ENCODE measurements at regions not wholly inside any gene's neighbourhood (a gene's known extent, or its start where the extent isn't known, plus 50 kb on each side); places are given as distances from the start of the nearest gene placed in this dataset.

DNA sequence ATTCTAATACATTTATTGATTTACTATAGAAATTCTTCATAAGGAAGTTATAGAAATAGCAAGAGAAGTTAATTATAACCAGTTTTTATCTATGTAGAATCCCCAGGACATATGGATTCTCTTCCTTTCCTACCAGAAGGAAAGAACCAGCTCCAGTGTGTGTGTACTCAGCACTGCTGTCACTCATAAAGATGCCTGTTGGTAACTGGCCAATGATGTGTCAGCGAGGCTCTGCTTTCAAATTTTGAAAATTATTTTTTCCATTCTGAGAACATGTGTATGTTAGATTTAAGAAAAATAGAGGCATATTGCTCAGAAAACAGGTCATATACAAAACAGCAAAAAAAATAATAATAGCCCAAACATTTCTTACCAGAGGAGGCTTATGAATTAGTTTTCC lies 814.8 kb upstream of the IGFBP7 start:
- Mint-ChIP-seq H3K27ac (ENCODE audit: unreplicated experiment) (no peak overlapping the region), H3K36me3 (ENCODE audit: unreplicated experiment) (no peaks in the 10 kb centered on the region), H3K9me3 (ENCODE audit: unreplicated experiment) (no peaks in the 10 kb centered on the region), H3K4me3 (ENCODE audit: unreplicated experiment) (no peak overlapping the region), H3K4me1 (ENCODE audit: unreplicated experiment) (no peaks in the 10 kb centered on the region), H3K27me3 (ENCODE audit: unreplicated experiment) (no peaks in the 10 kb centered on the region)
- TF ChIP-seq, protein P1, sequence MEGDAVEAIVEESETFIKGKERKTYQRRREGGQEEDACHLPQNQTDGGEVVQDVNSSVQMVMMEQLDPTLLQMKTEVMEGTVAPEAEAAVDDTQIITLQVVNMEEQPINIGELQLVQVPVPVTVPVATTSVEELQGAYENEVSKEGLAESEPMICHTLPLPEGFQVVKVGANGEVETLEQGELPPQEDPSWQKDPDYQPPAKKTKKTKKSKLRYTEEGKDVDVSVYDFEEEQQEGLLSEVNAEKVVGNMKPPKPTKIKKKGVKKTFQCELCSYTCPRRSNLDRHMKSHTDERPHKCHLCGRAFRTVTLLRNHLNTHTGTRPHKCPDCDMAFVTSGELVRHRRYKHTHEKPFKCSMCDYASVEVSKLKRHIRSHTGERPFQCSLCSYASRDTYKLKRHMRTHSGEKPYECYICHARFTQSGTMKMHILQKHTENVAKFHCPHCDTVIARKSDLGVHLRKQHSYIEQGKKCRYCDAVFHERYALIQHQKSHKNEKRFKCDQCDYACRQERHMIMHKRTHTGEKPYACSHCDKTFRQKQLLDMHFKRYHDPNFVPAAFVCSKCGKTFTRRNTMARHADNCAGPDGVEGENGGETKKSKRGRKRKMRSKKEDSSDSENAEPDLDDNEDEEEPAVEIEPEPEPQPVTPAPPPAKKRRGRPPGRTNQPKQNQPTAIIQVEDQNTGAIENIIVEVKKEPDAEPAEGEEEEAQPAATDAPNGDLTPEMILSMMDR (IDR thresholded peaks at IDR 0.05) = no peak
- DNase-seq (ENCODE audit: extremely low spot score, unreplicated experiment) = no peak

DNA sequence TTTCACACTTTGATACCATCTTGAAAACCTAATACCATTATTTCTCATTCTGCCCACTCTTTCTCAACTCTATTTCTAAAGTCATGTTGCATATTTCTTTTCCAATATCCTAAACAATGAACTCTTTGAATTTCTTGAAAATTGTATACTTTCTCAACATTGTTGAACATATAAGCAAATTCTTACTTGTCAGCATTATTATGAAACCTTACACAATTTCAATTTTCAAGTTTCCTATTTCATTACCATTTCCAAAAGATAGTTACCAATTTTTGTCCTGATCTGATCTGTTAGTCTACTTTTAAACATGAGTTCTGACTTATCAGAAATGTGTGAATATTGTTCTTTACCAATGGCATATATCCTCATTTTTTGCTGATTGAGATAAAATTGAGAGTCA lies 806.3 kb upstream of the IGFBP7 start:
- Mint-ChIP-seq H3K4me1 (ENCODE audit: unreplicated experiment) (no peaks in the 10 kb centered on the region), H3K27me3 (ENCODE audit: unreplicated experiment) (no peaks in the 10 kb centered on the region), H3K36me3 (ENCODE audit: unreplicated experiment) (no peaks in the 10 kb centered on the region), H3K9me3 (ENCODE audit: unreplicated experiment) (no peaks in the 10 kb centered on the region), H3K27ac (ENCODE audit: unreplicated experiment) (no peak overlapping the region), H3K4me3 (ENCODE audit: unreplicated experiment) (no peak overlapping the region)
- TF ChIP-seq, protein P1 (IDR thresholded peaks at IDR 0.05) = no peak
- no peak for DNase-seq (ENCODE audit: extremely low spot score, unreplicated experiment)

DNA sequence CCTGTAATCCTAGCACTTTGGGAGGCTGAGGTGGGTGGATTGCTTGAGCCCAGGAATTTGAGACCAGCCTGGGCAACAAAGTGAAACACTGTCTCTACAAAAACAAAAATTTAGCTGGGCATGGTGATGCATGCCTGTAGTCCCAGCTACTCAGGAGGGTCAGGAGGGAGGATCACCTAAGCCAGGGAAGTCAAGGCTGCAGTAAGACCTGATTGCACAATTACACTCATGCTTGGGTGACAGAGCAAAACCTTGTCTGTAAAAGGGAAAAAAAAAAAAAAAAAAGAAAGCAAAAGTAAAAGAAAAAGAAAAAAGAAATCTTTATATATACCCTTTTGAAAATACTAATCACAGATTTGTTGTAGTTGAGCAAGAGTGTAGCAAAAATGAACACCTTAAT lies 801.0 kb upstream of the IGFBP7 start:
- no peak for DNase-seq (ENCODE audit: extremely low spot score, unreplicated experiment)
- TF ChIP-seq, protein P1 (IDR thresholded peaks at IDR 0.05) = no peak
- no peaks in the 10 kb centered on the region for H3K27me3 Mint-ChIP-seq (ENCODE audit: unreplicated experiment)
- no peaks in the 10 kb centered on the region for H3K4me1 Mint-ChIP-seq (ENCODE audit: unreplicated experiment)
- H3K4me3 Mint-ChIP-seq (ENCODE audit: unreplicated experiment) = no peak overlapping the region
- H3K36me3 Mint-ChIP-seq (ENCODE audit: unreplicated experiment) = no peaks in the 10 kb centered on the region
- no peaks in the 10 kb centered on the region for H3K9me3 Mint-ChIP-seq (ENCODE audit: unreplicated experiment)
- H3K27ac Mint-ChIP-seq (ENCODE audit: unreplicated experiment) = no peak overlapping the region

DNA sequence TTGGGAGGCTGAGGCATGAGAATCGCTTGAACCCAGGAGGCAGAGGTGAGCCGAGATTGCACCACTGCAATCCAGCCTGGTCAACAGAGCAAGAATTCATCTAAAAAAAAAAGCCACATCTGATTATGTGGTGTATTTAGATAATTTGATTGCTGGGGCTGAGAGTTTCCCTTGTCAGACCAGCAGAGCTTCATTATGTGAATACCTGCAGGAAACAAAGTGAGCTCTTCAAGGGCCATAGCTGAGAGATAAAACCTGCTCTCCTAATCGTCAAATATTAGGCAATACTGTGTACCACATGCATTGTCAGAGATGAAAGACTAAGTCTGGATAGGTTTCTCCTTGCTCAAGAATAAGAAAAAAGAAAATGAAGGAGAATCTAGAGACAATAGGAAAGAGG lies 800.0 kb upstream of the IGFBP7 start:
- no peak overlapping the region for H3K4me3 Mint-ChIP-seq (ENCODE audit: unreplicated experiment)
- TF ChIP-seq, protein P1 (IDR thresholded peaks at IDR 0.05) = no peak
- no peak overlapping the region for H3K27ac Mint-ChIP-seq (ENCODE audit: unreplicated experiment)
- no peaks in the 10 kb centered on the region for H3K27me3 Mint-ChIP-seq (ENCODE audit: unreplicated experiment)
- H3K4me1 Mint-ChIP-seq (ENCODE audit: unreplicated experiment) = no peaks in the 10 kb centered on the region
- no peak for DNase-seq (ENCODE audit: extremely low spot score, unreplicated experiment)
- no peaks in the 10 kb centered on the region for H3K36me3 Mint-ChIP-seq (ENCODE audit: unreplicated experiment)
- no peaks in the 10 kb centered on the region for H3K9me3 Mint-ChIP-seq (ENCODE audit: unreplicated experiment)

DNA sequence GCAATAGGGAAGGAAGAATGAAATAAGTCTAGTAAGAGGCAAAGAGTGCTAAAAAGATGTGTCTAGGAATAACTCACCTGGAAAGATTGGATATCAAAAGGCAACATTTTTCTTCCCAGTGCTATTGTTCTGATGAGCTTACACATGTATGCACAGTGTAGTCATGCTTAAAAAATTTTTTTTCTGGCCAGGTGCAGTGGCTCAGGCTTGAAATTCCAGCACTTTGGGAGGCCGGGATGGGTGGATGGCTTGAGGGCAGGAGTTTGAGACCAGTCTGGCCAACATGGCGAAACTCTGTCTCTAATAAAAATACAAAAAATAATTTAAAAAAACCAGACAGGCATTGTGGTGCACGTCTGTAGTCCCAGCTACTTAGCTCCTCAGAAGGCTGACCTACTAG lies 795.8 kb upstream of the IGFBP7 start:
- Mint-ChIP-seq H3K4me1 (ENCODE audit: unreplicated experiment) (no peaks in the 10 kb centered on the region), H3K36me3 (ENCODE audit: unreplicated experiment) (no peaks in the 10 kb centered on the region), H3K27me3 (ENCODE audit: unreplicated experiment) (no peaks in the 10 kb centered on the region), H3K9me3 (ENCODE audit: unreplicated experiment) (no peaks in the 10 kb centered on the region), H3K27ac (ENCODE audit: unreplicated experiment) (no peak overlapping the region), H3K4me3 (ENCODE audit: unreplicated experiment) (no peak overlapping the region)
- DNase-seq (ENCODE audit: extremely low spot score, unreplicated experiment) = no peak
- TF ChIP-seq, protein P1 (IDR thresholded peaks at IDR 0.05) = no peak

Measured in osteocyte (in vitro differentiated cells).